Upper lobe of left lung (tissue), 6 donors: ENCODE measurements at regions not wholly inside any gene's neighbourhood (a gene's known extent, or its start where the extent isn't known, plus 50 kb on each side); places are given as distances from the start of the nearest gene placed in this dataset.
A peak's percentile ranks its signal among the peaks of the same experiment; 100 is the strongest.

Experiments
- ATAC-seq, 2 donors: fragments of 200-7000 bp; cut with Tn5 transposase; one replicate each; pipeline ENCODE4 v1.9.1; 2022; ENCODE audit warnings: mild to moderate bottlenecking in 2 of 2, moderate library complexity in 2 of 2; ENCODE audit not compliant: low FRiP score in 2 of 2
- DNase-seq, 2 donors: peaks; one replicate each; pipeline ENCODE4 v3.0.0-alpha.2; 2019 to 2020
- H3K27ac ChIP-seq, 4 donors: fragments of 200-600 bp; sonication (generic); one replicate each; pipeline ENCODE4 v1.5.1; 2016 to 2019
- H3K27me3 ChIP-seq, 4 donors: fragments of 200-600 bp; sonication (generic); one replicate each; pipeline ENCODE4 v1.5.1; 2017 to 2019
- H3K36me3 ChIP-seq, 4 donors: fragments of 200-600 bp; sonication (generic); one replicate each; pipeline ENCODE4 v1.5.1; 2016 to 2019
- H3K4me1 ChIP-seq, 4 donors: fragments of 200-600 bp; sonication (generic); one replicate each; pipeline ENCODE4 v1.5.1; 2018 to 2019
- H3K4me3 ChIP-seq, 4 donors: fragments of 200-600 bp; sonication (generic); one replicate each; pipeline ENCODE4 v1.5.1; 2017 to 2019; ENCODE audit warnings: mild to moderate bottlenecking in 2 of 4, moderate library complexity in 1 of 4
- H3K9me3 ChIP-seq, 4 donors: fragments of 200-600 bp; sonication (generic); one replicate each; pipeline ENCODE4 v1.5.1; 2018 to 2019
- EP300 ChIP-seq, 4 donors: sonication (generic); formaldehyde crosslinking; IDR thresholded peaks; one replicate each; pipeline ENCODE4 v1.5.1; 2017; ENCODE audit warnings: antibody characterized with exemption in 4 of 4, control low read depth in 2 of 4
- POLR2A ChIP-seq, 4 donors: fragments of 450-650 bp; IDR thresholded peaks; one replicate each; pipeline ENCODE4 v1.5.1; 2016 to 2017; ENCODE audit warnings: antibody characterized with exemption in 4 of 4, mild to moderate bottlenecking in 2 of 4
- POLR2AphosphoS5 ChIP-seq, 2 donors: sonication (generic); formaldehyde crosslinking; IDR thresholded peaks; one replicate each; pipeline ENCODE4 v1.5.1; 2017; ENCODE audit warnings: antibody characterized with exemption in 2 of 2
- WGBS, 2 donors: methylation state at CpG; one replicate each; pipeline ENCODE4 v1.1.5; 2017 to 2018; 5-methylcytosine and 5-hydroxymethylcytosine counted together
- TF ChIP-seq, protein P1 (sequence below), 6 experiments: fragments of 450-650 bp in 4 of 6; fragments of 200-600 bp in 2 of 6; sonication (generic) in 2 of 6; IDR thresholded peaks; one replicate each; pipeline ENCODE4 v1.5.1; 2016 to 2019; ENCODE audit warnings: antibody characterized with exemption in 6 of 6
- donor health status: DM: no; HTN: no; CAD: no; lungs with moderate emphysema.
- donor health status: DM: no; HTN: yes; CAD: no; lungs with severe emphysema.

DNA sequence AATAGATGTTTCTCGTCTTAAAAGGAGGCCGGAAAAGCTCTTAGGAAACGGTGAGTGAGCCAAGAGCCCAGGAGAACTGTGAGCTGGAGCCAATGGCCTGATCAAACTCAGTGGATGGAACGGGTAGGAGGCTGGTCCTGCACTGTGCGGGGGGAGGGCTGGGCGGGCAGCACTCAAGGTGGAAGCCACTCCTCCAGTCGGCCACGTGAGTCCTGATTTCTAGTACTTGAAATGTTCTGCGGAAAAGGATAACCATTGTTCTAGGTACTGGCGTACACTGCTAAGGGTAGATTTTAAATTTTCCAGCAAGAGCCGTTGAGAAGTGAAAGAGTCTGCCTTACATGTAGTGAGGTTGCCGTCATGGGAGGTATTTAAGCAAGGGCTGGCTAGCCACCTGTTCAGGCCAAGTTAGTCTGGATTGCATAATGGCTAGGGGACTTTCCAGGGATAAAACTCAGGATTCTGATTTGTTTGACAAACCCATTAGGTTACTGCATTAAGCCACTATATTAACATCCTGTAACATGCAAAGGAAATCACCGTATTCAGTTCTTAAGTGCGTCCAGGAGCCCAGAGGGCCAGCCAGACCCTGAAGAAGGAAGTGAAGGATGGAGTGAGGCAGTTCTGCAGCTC, 51.3 kb upstream of the ODC1 start:
- Histone ChIP-seq H3K4me1 (peaks cover 0 to 20% (median 10%) of the 10 kb centered on the region in 4 donors), H3K9me3 (no peaks in the 10 kb centered on the region), H3K4me3 (no peak overlapping the region), H3K27ac (no peak overlapping the region), H3K36me3 (no peaks in the 10 kb centered on the region), H3K27me3 (no peaks in the 10 kb centered on the region)
- WGBS, 2 donors, result 68 to 74% methylated on average over 14 of the region's 14 CpGs
- ATAC-seq (peak in 1 of 2 donors; percentile 28), DNase-seq (peak in 1 of 2 donors; percentile 40)
- TF ChIP-seq POLR2A (IDR thresholded peaks at IDR 0.05) (no peak), POLR2AphosphoS5 (IDR thresholded peaks at IDR 0.05) (no peak), EP300 (IDR thresholded peaks at IDR 0.05) (no peak)
- TF ChIP-seq, protein P1, sequence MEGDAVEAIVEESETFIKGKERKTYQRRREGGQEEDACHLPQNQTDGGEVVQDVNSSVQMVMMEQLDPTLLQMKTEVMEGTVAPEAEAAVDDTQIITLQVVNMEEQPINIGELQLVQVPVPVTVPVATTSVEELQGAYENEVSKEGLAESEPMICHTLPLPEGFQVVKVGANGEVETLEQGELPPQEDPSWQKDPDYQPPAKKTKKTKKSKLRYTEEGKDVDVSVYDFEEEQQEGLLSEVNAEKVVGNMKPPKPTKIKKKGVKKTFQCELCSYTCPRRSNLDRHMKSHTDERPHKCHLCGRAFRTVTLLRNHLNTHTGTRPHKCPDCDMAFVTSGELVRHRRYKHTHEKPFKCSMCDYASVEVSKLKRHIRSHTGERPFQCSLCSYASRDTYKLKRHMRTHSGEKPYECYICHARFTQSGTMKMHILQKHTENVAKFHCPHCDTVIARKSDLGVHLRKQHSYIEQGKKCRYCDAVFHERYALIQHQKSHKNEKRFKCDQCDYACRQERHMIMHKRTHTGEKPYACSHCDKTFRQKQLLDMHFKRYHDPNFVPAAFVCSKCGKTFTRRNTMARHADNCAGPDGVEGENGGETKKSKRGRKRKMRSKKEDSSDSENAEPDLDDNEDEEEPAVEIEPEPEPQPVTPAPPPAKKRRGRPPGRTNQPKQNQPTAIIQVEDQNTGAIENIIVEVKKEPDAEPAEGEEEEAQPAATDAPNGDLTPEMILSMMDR (IDR thresholded peaks at IDR 0.05), result no peak

DNA sequence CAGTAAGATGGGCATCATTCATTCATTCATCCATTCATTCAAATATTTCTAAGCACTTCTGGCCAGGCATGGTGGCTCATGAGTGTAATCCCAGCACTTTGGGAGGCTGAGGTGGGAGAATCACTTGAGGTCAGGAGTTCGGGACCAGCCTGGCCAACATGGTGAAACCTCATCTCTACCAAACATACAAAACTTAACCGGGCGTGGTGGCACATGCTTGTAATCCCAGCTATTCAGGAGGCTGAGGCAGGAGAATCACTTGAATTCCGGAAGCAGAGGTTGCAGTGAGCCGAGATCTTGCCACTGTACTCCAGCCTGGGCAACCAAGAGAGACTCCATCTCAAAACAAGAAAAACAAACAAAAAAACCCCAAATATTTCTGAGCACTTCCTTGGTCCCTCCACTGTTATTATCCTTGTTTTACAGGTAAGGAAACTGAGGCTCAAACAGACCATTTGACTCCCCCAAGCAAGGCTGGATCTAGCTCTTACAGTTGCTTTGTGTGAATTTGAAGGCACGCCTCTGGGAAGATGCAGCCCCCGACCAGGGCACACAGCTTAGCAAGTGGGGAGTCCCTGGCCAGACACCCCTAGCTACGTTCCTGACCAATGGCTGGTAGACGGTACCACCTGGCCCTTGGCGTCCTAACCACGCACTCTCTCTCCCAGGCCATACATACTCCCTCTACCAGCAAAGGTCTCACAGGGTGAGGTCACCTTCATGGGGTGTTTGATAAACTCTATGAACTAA, 50.6 kb upstream of the ODC1 start:
- ATAC-seq (no peak), DNase-seq (no peak)
- Histone ChIP-seq H3K4me1 (peaks cover 0 to 20% (median 12%) of the 10 kb centered on the region in 4 donors), H3K27me3 (no peaks in the 10 kb centered on the region), H3K36me3 (no peaks in the 10 kb centered on the region), H3K9me3 (no peaks in the 10 kb centered on the region), H3K4me3 (no peak overlapping the region), H3K27ac (no peak overlapping the region)
- TF ChIP-seq, protein P1 (IDR thresholded peaks at IDR 0.05), result no peak
- no peak for TF ChIP-seq EP300 (IDR thresholded peaks at IDR 0.05)
- no peak for TF ChIP-seq POLR2AphosphoS5 (IDR thresholded peaks at IDR 0.05)
- no peak for TF ChIP-seq POLR2A (IDR thresholded peaks at IDR 0.05)
- WGBS, 2 donors, result 86 to 89% methylated on average over 11 of the region's 11 CpGs
